Body of pancreas (tissue), 4 donors: ENCODE measurements at regions not wholly inside any gene's neighbourhood (a gene's known extent, or its start where the extent isn't known, plus 50 kb on each side); places are given as distances from the start of the nearest gene placed in this dataset.

ENCODE experiments used
- ATAC-seq: fragments of 150-250 bp; one replicate; pipeline ENCODE4 v1.9.1; 2016
- DNase-seq, 4 donors: peaks; one replicate each; pipeline ENCODE4 v3.0.0-alpha.2; 2019
- H3K27ac ChIP-seq, 4 donors: fragments of 200-600 bp; sonication (generic); 1 replicate in 3 of 4; 2 replicates in 1 of 4; pipeline versions ENCODE4 v1.5.1 to v1.6.1; 2016 to 2019; ENCODE audit warnings: mild to moderate bottlenecking in 1 of 4, mixed read lengths in 1 of 4, moderate library complexity in 1 of 4
- H3K27me3 ChIP-seq, 2 donors: fragments of 200-600 bp; sonication (generic); one replicate each; pipeline ENCODE4 v1.6.0; 2016; ENCODE audit warnings: mild to moderate bottlenecking in 1 of 2
- H3K36me3 ChIP-seq, 2 donors: fragments of 200-600 bp; sonication (generic); replicated peaks in 1 of 2; 2 replicates each; pipeline ENCODE4 v1.5.1; 2016; ENCODE audit warnings: low read depth in 2 of 2; ENCODE audit not compliant: insufficient read depth in 1 of 2
- H3K4me1 ChIP-seq: fragments of 200-600 bp; sonication (generic); one replicate; pipeline ENCODE4 v1.6.0; 2016
- H3K4me3 ChIP-seq, 2 donors: fragments of 200-600 bp; sonication (generic); 1 replicate in 1 of 2; 2 replicates in 1 of 2; pipeline ENCODE4 v1.5.1; 2016 to 2019
- H3K9me3 ChIP-seq, 3 donors: fragments of 200-600 bp; sonication (generic); 1 replicate in 2 of 3; 2 replicates in 1 of 3; pipeline ENCODE4 v1.5.1; 2016
- CTCF ChIP-seq, 7 experiments: fragments of 450-650 bp in 4 of 7; fragments of 200-600 bp in 3 of 7; sonication (generic) in 3 of 7; IDR thresholded peaks; one replicate each; pipeline ENCODE4 v1.5.1; 2016 to 2019; ENCODE audit warnings: antibody characterized with exemption in 7 of 7
- POLR2A ChIP-seq, 3 donors: fragments of 450-650 bp; IDR thresholded peaks; one replicate each; pipeline ENCODE4 v1.6.1; 2016; ENCODE audit warnings: antibody characterized with exemption in 3 of 3, mild to moderate bottlenecking in 2 of 3
- WGBS, 2 donors: methylation state at CpG; one replicate each; pipeline ENCODE4 v1.1.5; 2017; 5-methylcytosine and 5-hydroxymethylcytosine counted together
- intact Hi-C: fragments of 100-400 bp; cut with DNase I; formaldehyde crosslinking; loops from one replicate; pipeline ENCODE4 v1.15.1; 2023

GRCh38 chr11:82009133-82009532 is 724.5 kb downstream of the FAM181B start:
- H3K27ac ChIP-seq, result no peak overlapping the region
- WGBS, 2 donors, result 52 to 55% methylated on average over 2 of the region's 2 CpGs
- intact Hi-C loops, result no loop called here
- no peaks in the 10 kb centered on the region for H3K36me3 ChIP-seq
- no peaks in the 10 kb centered on the region for H3K9me3 ChIP-seq
- H3K27me3 ChIP-seq, result no peaks in the 10 kb centered on the region
- TF ChIP-seq CTCF (IDR thresholded peaks at IDR 0.05) (no peak), POLR2A (IDR thresholded peaks at IDR 0.05) (no peak)
- no peak for ATAC-seq
- no peak for DNase-seq
- H3K4me3 ChIP-seq, result no peak overlapping the region
- H3K4me1 ChIP-seq, result no peaks in the 10 kb centered on the region

- Histone ChIP-seq H3K36me3 (no peaks in the 10 kb centered on the region), H3K27ac (no peak overlapping the region), H3K4me1 (no peaks in the 10 kb centered on the region), H3K4me3 (no peak overlapping the region), H3K9me3 (no peaks in the 10 kb centered on the region), H3K27me3 (no peaks in the 10 kb centered on the region)
- DNase-seq (no peak), ATAC-seq (no peak)
- intact Hi-C loops, result no loop called here
- TF ChIP-seq POLR2A (IDR thresholded peaks at IDR 0.05) (no peak), CTCF (IDR thresholded peaks at IDR 0.05) (no peak)
- WGBS, 2 donors, result 55 to 66% methylated on average over 6 of the region's 6 CpGs
Measured at GRCh38 chr11:82007521-82007920, 726.1 kb downstream of the FAM181B start.

- TF ChIP-seq CTCF (IDR thresholded peaks at IDR 0.05), result no peak
- TF ChIP-seq POLR2A (IDR thresholded peaks at IDR 0.05), result no peak
- Histone ChIP-seq H3K4me3 (no peak overlapping the region), H3K4me1 (no peaks in the 10 kb centered on the region), H3K9me3 (no peaks in the 10 kb centered on the region), H3K36me3 (no peaks in the 10 kb centered on the region), H3K27me3 (no peaks in the 10 kb centered on the region), H3K27ac (no peak overlapping the region)
- DNase-seq, result no peak
- whole genome bisulfite sequencing, 2 donors, result 69% methylated on average over 4 of the region's 4 CpGs
- intact Hi-C loops, result no loop called here
- ATAC-seq, result no peak
Measured at GRCh38 chr11:82004537-82005213, 729.0 kb downstream of the FAM181B start.

- WGBS, 2 donors, result 41 to 51% methylated on average over 7 of the region's 7 CpGs
- DNase-seq (peak in 1 of 4 donors; percentile 17), ATAC-seq (no peak)
Measured at GRCh38 chr11:82003671-82004515, 729.8 kb downstream of the FAM181B start.

More at GRCh38 chr11:82003671-82004515, 729.8 kb downstream of the FAM181B start:
- no peak for TF ChIP-seq POLR2A (IDR thresholded peaks at IDR 0.05)
- TF ChIP-seq CTCF (IDR thresholded peaks at IDR 0.05), result no peak
- intact Hi-C loops, result no loop called here
- H3K36me3 ChIP-seq, result no peaks in the 10 kb centered on the region
- no peaks in the 10 kb centered on the region for H3K9me3 ChIP-seq
- H3K4me1 ChIP-seq, result no peaks in the 10 kb centered on the region
- no peaks in the 10 kb centered on the region for H3K27me3 ChIP-seq
- no peak overlapping the region for H3K27ac ChIP-seq
- H3K4me3 ChIP-seq, result no peak overlapping the region
